ENCODE measurements at regions not wholly inside any gene's neighbourhood (a gene's known extent, or its start where the extent isn't known, plus 50 kb on each side); places are given as distances from the start of the nearest gene placed in this dataset.

DNA sequence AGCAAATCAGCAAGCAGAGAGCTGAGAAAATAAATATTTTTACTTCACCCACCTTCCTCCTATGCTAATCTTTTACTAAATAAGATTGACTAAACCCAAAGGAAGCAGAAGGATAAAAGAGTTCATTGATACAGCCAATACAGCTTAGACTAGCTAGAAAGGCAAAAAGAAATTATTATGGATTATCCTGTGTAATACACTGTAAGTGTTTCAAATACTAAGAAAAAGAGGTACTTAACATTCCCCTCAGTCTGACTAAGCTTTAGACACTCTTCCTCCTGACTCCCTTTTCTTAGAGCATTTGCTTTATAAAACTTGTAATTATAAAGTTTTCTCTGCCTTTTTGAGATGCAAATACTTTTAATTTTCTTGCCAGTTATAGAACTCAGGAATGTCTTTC lies 848.9 kb upstream of the CADM2 start:
- Histone ChIP-seq H3K9me3 (ENCODE audit: low read length) (no peaks in the 10 kb centered on the region), H3K4me1 (ENCODE audit: insufficient read depth, low read length, poor library complexity, severe bottlenecking) (no peaks in the 10 kb centered on the region), H3K27ac (ENCODE audit: low read depth, low read length, poor library complexity, severe bottlenecking) (no peak overlapping the region), H3K79me2 (ENCODE audit: insufficient read depth, low read depth, low read length) (no peaks in the 10 kb centered on the region), H2AFZ (ENCODE audit: low read length) (no peak overlapping the region), H3K4me3 (ENCODE audit: low read depth, low read length, poor library complexity, severe bottlenecking) (no peak overlapping the region), H3K4me2 (ENCODE audit: low read length) (no peak overlapping the region), H3K36me3 (ENCODE audit: insufficient read depth, low read length) (no peaks in the 10 kb centered on the region), H4K20me1 (ENCODE audit: insufficient read depth, low read length) (no peaks in the 10 kb centered on the region), H3K9me2 (ENCODE audit: insufficient read depth, low read length) (no peaks in the 10 kb centered on the region)
- TF ChIP-seq, protein P1, sequence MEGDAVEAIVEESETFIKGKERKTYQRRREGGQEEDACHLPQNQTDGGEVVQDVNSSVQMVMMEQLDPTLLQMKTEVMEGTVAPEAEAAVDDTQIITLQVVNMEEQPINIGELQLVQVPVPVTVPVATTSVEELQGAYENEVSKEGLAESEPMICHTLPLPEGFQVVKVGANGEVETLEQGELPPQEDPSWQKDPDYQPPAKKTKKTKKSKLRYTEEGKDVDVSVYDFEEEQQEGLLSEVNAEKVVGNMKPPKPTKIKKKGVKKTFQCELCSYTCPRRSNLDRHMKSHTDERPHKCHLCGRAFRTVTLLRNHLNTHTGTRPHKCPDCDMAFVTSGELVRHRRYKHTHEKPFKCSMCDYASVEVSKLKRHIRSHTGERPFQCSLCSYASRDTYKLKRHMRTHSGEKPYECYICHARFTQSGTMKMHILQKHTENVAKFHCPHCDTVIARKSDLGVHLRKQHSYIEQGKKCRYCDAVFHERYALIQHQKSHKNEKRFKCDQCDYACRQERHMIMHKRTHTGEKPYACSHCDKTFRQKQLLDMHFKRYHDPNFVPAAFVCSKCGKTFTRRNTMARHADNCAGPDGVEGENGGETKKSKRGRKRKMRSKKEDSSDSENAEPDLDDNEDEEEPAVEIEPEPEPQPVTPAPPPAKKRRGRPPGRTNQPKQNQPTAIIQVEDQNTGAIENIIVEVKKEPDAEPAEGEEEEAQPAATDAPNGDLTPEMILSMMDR (conservative IDR thresholded peaks at IDR 0.05; ENCODE audit: low read length) = no peak
- no peak for TF ChIP-seq EZH2phosphoT487 (IDR thresholded peaks at IDR 0.05; ENCODE audit: borderline replicate concordance, low read depth, low read length)
- ChIA-PET POLR2A (interaction anchor here (1.0 kb wide), 1 partner anchor 9 kb away, joined by 3 read pairs; no protein-coding TSS in a partner anchor), CTCF (ENCODE audit: unreplicated experiment) (no interaction called here)
- BruUV-seq (replicated peaks) = no TSS peak
- intact Hi-C loops (cut with micrococcal nuclease; ENCODE audit: unreplicated experiment) = no loop called here
- no peak for DNase-seq (ENCODE audit: low spot score)

DNA sequence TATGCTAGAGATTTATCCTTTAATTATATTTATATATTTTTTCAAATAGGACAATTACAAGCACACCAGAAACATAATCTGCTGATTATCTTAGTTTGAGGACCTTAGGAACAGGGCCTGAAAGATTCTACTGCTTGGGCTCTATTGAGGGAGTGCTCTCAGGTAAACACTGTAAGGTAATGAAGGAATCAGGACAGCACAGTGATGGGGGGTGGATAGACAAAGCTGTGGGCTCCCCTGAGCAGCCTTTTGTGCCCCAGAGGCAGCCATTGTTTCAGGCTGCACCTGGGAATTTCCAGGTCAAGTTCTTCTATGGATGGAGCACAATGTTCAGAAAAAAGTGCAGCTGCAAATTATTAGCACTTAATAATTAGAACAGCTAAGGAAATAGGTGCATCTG lies 848.0 kb upstream of the CADM2 start:
- no TSS peak for BruUV-seq (replicated peaks)
- ChIA-PET POLR2A (interaction anchor here (0.7 to 1.0 kb wide), 2 partner anchors 9 to 131 kb away, joined by 3 to 4 read pairs; no protein-coding TSS in a partner anchor), CTCF (ENCODE audit: unreplicated experiment) (no interaction called here)

GRCh38 chr3:84125201-84125721 lies 833.5 kb upstream of the CADM2 start:
- BruUV-seq (replicated peaks) = no TSS peak
- DNase-seq (ENCODE audit: low spot score) = no peak
- POLR2A ChIA-PET = no interaction called here
- no peaks in the 10 kb centered on the region for H3K9me2 ChIP-seq (ENCODE audit: insufficient read depth, low read length)
- H3K9me3 ChIP-seq (ENCODE audit: low read length) = 0 out of 2 replicates have a peak, but pooled peaks cover 7% of the 10 kb centered on the region
- CTCF ChIA-PET (ENCODE audit: unreplicated experiment) = no interaction called here
- no peak overlapping the region for H2AFZ ChIP-seq (ENCODE audit: low read length)
- no peaks in the 10 kb centered on the region for H4K20me1 ChIP-seq (ENCODE audit: insufficient read depth, low read length)
- H3K27ac ChIP-seq (ENCODE audit: low read depth, low read length, poor library complexity, severe bottlenecking) = no peak overlapping the region
- no peak overlapping the region for H3K4me3 ChIP-seq (ENCODE audit: low read depth, low read length, poor library complexity, severe bottlenecking)
- H3K4me2 ChIP-seq (ENCODE audit: low read length) = no peak overlapping the region
- H3K4me1 ChIP-seq (ENCODE audit: insufficient read depth, low read length, poor library complexity, severe bottlenecking) = no peaks in the 10 kb centered on the region
- intact Hi-C loops (cut with micrococcal nuclease; ENCODE audit: unreplicated experiment) = no loop called here
- H3K79me2 ChIP-seq (ENCODE audit: insufficient read depth, low read depth, low read length) = no peaks in the 10 kb centered on the region
- H3K36me3 ChIP-seq (ENCODE audit: insufficient read depth, low read length) = no peaks in the 10 kb centered on the region
- TF ChIP-seq, protein P1 (conservative IDR thresholded peaks at IDR 0.05; ENCODE audit: low read length) = no peak
- no peak for TF ChIP-seq EZH2phosphoT487 (IDR thresholded peaks at IDR 0.05; ENCODE audit: borderline replicate concordance, low read depth, low read length)

More for the DNA sequence above, 848.0 kb upstream of the CADM2 start:
- Histone ChIP-seq H3K79me2 (ENCODE audit: insufficient read depth, low read depth, low read length) (no peaks in the 10 kb centered on the region), H3K27ac (ENCODE audit: low read depth, low read length, poor library complexity, severe bottlenecking) (no peak overlapping the region), H3K4me2 (ENCODE audit: low read length) (no peak overlapping the region), H3K4me3 (ENCODE audit: low read depth, low read length, poor library complexity, severe bottlenecking) (no peak overlapping the region), H3K4me1 (ENCODE audit: insufficient read depth, low read length, poor library complexity, severe bottlenecking) (no peaks in the 10 kb centered on the region), H2AFZ (ENCODE audit: low read length) (no peak overlapping the region), H3K9me2 (ENCODE audit: insufficient read depth, low read length) (no peaks in the 10 kb centered on the region), H4K20me1 (ENCODE audit: insufficient read depth, low read length) (no peaks in the 10 kb centered on the region), H3K36me3 (ENCODE audit: insufficient read depth, low read length) (no peaks in the 10 kb centered on the region), H3K9me3 (ENCODE audit: low read length) (no peaks in the 10 kb centered on the region)
- intact Hi-C loops (cut with micrococcal nuclease; ENCODE audit: unreplicated experiment) = no loop called here
- TF ChIP-seq, protein P1 (conservative IDR thresholded peaks at IDR 0.05; ENCODE audit: low read length) = no peak
- no peak for TF ChIP-seq EZH2phosphoT487 (IDR thresholded peaks at IDR 0.05; ENCODE audit: borderline replicate concordance, low read depth, low read length)
- DNase-seq (ENCODE audit: low spot score) = no peak

Data from OCI-LY7 (cell line).